ENCODE measurements at regions not wholly inside any gene's neighbourhood (a gene's known extent, or its start where the extent isn't known, plus 50 kb on each side); places are given as distances from the start of the nearest gene placed in this dataset.

DNA sequence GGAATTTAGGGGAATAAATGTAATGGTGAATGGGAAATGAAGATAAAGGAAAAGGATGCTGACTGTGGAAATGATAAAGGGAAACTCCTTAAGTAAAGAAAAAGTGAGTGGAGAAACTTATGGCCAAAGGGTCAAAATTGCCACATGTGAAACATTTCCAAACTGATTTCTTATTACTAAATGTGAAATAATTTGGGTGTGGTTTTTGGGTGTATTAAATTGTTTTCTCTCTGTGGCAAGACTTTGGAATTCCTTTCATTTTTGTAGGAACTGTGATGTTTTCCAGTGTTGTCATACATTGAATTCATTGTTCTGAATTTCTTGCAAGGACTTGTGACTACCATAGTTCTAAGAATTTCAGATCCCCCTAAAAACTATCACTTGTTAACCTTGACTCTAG lies 1891.5 kb upstream of the SEL1L start:
- no peak for TF ChIP-seq POLR2A (IDR thresholded peaks at IDR 0.05)
- TF ChIP-seq, protein P1, sequence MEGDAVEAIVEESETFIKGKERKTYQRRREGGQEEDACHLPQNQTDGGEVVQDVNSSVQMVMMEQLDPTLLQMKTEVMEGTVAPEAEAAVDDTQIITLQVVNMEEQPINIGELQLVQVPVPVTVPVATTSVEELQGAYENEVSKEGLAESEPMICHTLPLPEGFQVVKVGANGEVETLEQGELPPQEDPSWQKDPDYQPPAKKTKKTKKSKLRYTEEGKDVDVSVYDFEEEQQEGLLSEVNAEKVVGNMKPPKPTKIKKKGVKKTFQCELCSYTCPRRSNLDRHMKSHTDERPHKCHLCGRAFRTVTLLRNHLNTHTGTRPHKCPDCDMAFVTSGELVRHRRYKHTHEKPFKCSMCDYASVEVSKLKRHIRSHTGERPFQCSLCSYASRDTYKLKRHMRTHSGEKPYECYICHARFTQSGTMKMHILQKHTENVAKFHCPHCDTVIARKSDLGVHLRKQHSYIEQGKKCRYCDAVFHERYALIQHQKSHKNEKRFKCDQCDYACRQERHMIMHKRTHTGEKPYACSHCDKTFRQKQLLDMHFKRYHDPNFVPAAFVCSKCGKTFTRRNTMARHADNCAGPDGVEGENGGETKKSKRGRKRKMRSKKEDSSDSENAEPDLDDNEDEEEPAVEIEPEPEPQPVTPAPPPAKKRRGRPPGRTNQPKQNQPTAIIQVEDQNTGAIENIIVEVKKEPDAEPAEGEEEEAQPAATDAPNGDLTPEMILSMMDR (IDR thresholded peaks at IDR 0.05): no peak
- H3K9me3 ChIP-seq: no peaks in the 10 kb centered on the region
- no peaks in the 10 kb centered on the region for H3K36me3 ChIP-seq
- no peak for ATAC-seq
- H3K4me1 ChIP-seq: no peaks in the 10 kb centered on the region
- H3K27ac ChIP-seq: no peak overlapping the region
- intact Hi-C loops (cut with DNase I): no loop called here
- DNase-seq: no peak
- no peak overlapping the region for H3K4me3 ChIP-seq
- H3K27me3 ChIP-seq: no peaks in the 10 kb centered on the region

DNA sequence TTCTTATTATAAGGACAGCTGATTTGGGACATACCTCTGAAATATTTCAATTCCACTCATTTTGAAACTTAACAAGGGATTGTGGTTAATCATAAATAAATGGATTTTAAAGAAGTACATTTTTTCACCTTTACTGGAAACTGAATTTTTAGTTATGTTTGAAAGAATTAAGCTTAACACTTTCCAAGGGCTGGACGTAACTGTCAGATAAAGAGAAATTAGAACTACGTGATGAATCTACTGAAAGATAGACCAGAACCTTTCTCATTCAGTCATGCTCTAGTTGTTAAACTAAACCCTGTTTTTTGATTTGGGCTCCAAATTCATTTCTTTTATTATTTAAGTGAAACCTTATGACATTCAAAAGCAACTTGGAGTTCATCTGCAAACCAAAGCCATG lies 1892.1 kb upstream of the SEL1L start:
- 54% methylated on average over 2 of the region's 2 CpGs for WGBS (ENCODE audit: insufficient coverage, low coverage, low lambda C conversion rate, missing lambda C conversion rate)
- H3K9me3 ChIP-seq: no peaks in the 10 kb centered on the region
- no peaks in the 10 kb centered on the region for H3K27me3 ChIP-seq
- ATAC-seq (no peak), DNase-seq (no peak)
- H3K4me1 ChIP-seq: no peaks in the 10 kb centered on the region
- H3K27ac ChIP-seq: no peak overlapping the region
- no peak overlapping the region for H3K4me3 ChIP-seq
- intact Hi-C loops (cut with DNase I): no loop called here
- no peak for TF ChIP-seq POLR2A (IDR thresholded peaks at IDR 0.05)
- TF ChIP-seq, protein P1 (IDR thresholded peaks at IDR 0.05): no peak
- H3K36me3 ChIP-seq: no peaks in the 10 kb centered on the region

DNA sequence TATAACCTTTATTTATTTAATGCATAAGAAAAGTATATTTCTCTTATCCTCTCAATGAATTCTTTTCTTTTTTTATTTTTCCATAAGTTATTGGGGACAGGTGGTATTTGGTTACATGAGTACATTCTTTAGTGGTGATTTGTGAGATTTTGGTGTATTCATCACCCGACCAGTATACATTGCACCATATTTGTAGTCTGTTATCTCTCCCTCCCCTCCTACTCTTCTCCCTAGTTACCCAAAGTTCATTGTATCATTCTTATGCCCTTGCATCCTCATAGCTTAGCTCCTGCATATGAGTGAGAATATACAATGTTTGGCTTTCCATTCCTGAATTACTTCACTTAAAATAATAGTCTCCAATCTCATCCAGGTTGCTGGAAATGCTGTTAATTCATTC lies 1900.0 kb upstream of the SEL1L start:
- no peak overlapping the region for H3K27ac ChIP-seq
- H3K36me3 ChIP-seq: no peaks in the 10 kb centered on the region
- DNase-seq (no peak), ATAC-seq (no peak)
- no peak overlapping the region for H3K4me3 ChIP-seq
- TF ChIP-seq, protein P1 (IDR thresholded peaks at IDR 0.05): no peak
- TF ChIP-seq POLR2A (IDR thresholded peaks at IDR 0.05): no peak
- no peaks in the 10 kb centered on the region for H3K9me3 ChIP-seq
- no peaks in the 10 kb centered on the region for H3K4me1 ChIP-seq
- intact Hi-C loops (cut with DNase I): no loop called here
- 50% methylated on average over 1 of the region's 1 CpG for WGBS (ENCODE audit: insufficient coverage, low coverage, low lambda C conversion rate, missing lambda C conversion rate)
- no peaks in the 10 kb centered on the region for H3K27me3 ChIP-seq

DNA sequence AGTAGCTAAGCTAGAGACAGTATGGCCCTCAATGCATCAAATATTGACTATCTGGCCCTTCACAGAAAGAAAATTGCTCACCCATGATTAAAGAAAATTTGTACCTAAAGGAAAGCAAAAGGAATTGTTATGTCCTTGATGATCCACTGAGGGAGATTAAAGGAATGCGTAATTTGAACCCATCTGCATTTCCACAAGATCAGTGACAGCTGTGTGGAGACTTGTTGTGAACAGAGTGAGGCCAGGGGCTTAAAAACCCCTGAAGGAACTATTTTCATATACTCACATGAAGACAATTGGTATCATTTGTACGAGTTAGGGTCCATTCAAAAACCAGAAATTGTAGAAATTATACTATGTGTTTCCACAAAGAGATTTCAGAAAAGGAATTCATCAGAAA lies 1908.1 kb upstream of the SEL1L start:
- ATAC-seq: no peak
- intact Hi-C loops (cut with DNase I): no loop called here
- WGBS (ENCODE audit: insufficient coverage, low coverage, low lambda C conversion rate, missing lambda C conversion rate): 43% methylated on average over 2 of the region's 2 CpGs

DNA sequence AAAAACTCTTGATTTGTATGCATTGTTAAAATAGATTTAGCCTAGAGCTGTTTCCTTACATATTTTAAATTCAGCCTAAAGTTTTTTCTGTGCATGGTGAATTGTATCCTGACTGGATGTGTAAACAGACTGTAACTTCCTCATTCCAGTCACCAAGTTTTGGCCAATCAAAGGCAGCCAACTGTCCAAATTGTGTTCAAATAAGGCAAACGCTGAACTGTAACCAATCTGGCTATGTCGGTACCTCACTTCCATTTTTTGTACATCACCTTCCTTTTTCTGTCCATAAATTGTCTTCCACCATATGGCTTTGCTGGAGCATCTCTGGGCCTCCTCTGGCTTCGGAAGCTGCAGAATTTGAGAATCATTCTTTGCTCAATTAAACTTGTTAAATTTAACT lies 1921.9 kb upstream of the SEL1L start:
- whole genome bisulfite sequencing (ENCODE audit: insufficient coverage, low coverage, low lambda C conversion rate, missing lambda C conversion rate): 57% methylated on average over 3 of the region's 3 CpGs
- Histone ChIP-seq H3K4me1 (no peaks in the 10 kb centered on the region), H3K9me3 (no peaks in the 10 kb centered on the region), H3K36me3 (no peaks in the 10 kb centered on the region), H3K4me3 (no peak overlapping the region), H3K27me3 (no peaks in the 10 kb centered on the region), H3K27ac (no peak overlapping the region)
- ATAC-seq (no peak), DNase-seq (no peak)
- TF ChIP-seq, protein P1 (IDR thresholded peaks at IDR 0.05): no peak
- no peak for TF ChIP-seq POLR2A (IDR thresholded peaks at IDR 0.05)
- intact Hi-C loops (cut with DNase I): no loop called here

More for the DNA sequence above, 1908.1 kb upstream of the SEL1L start:
- Histone ChIP-seq H3K27ac (no peak overlapping the region), H3K4me3 (no peak overlapping the region), H3K27me3 (no peaks in the 10 kb centered on the region), H3K36me3 (no peaks in the 10 kb centered on the region), H3K9me3 (no peaks in the 10 kb centered on the region), H3K4me1 (no peaks in the 10 kb centered on the region)
- no peak for DNase-seq
- TF ChIP-seq POLR2A (IDR thresholded peaks at IDR 0.05): no peak
- TF ChIP-seq, protein P1 (IDR thresholded peaks at IDR 0.05): no peak
